HL-60 (cell line): ENCODE measurements at regions not wholly inside any gene's neighbourhood (a gene's known extent, or its start where the extent isn't known, plus 50 kb on each side); places are given as distances from the start of the nearest gene placed in this dataset.

ENCODE experiments used
- CTCF ChIP-seq: IDR thresholded peaks from one replicate; pipeline ENCODE4 v1.5.1; 2011; ENCODE audit warnings: low read length, control low read depth, inconsistent platforms; ENCODE audit not compliant: insufficient read depth
- GABPA ChIP-seq: IDR thresholded peaks from 2 replicates; pipeline ENCODE4 v1.6.1; 2012; ENCODE audit warnings: low read depth
- POLR2AphosphoS5 ChIP-seq: IDR thresholded peaks from 2 replicates; pipeline ENCODE4 v1.6.1; 2012; ENCODE audit warnings: low read depth
- REST ChIP-seq: IDR thresholded peaks from 2 replicates; pipeline ENCODE4 v1.6.1; 2012; ENCODE audit warnings: low read depth; ENCODE audit not compliant: insufficient replicate concordance

- TF ChIP-seq CTCF (no peak), POLR2AphosphoS5 (no peak), REST (no peak), GABPA (no peak)
These were observed 108.6 kb upstream of the TLR4 start for GRCh38 chr9:117595650-117596049.
